RWPE2 (cell line): ENCODE measurements at regions not wholly inside any gene's neighbourhood (a gene's known extent, or its start where the extent isn't known, plus 50 kb on each side); places are given as distances from the start of the nearest gene placed in this dataset.

Experiments
- ATAC-seq: fragments of 200-7000 bp; cut with Tn5 transposase; 3 replicates; pipeline ENCODE4 v1.9.1; 2021; ENCODE audit warnings: low read depth
- DNase-seq: peaks from one replicate; pipeline ENCODE4 v3.0.0-alpha.2; 2020; ENCODE audit warnings: low spot score
- H3K27ac ChIP-seq: fragments of 450-650 bp; 2 replicates; pipeline ENCODE4 v1.5.1; 2017; ENCODE audit warnings: mild to moderate bottlenecking; ENCODE audit not compliant: poor library complexity, severe bottlenecking
- H3K27me3 ChIP-seq: fragments of 250-450 bp; sonication (Bioruptor Pico); 2 replicates; pipeline ENCODE4 v1.5.1; 2021; ENCODE audit warnings: mild to moderate bottlenecking, moderate library complexity; ENCODE audit not compliant: insufficient read depth, poor library complexity, severe bottlenecking
- H3K36me3 ChIP-seq: fragments of 250-450 bp; sonication (Bioruptor Pico); 2 replicates; pipeline ENCODE4 v1.5.1; 2020; ENCODE audit warnings: low read depth, mild to moderate bottlenecking, moderate library complexity
- H3K4me1 ChIP-seq: fragments of 250-450 bp; sonication (Bioruptor Pico); 2 replicates; pipeline ENCODE4 v1.5.1; 2021; ENCODE audit warnings: mild to moderate bottlenecking, moderate library complexity; ENCODE audit not compliant: insufficient read depth, poor library complexity, severe bottlenecking
- H3K4me3 ChIP-seq: fragments of 250-450 bp; sonication (Bioruptor Pico); 2 replicates; pipeline ENCODE4 v1.5.1; 2021; ENCODE audit warnings: mild to moderate bottlenecking, moderate library complexity; ENCODE audit not compliant: severe bottlenecking
- H3K9me3 ChIP-seq: fragments of 250-450 bp; sonication (Bioruptor Pico); 2 replicates; pipeline ENCODE4 v1.5.1; 2021; ENCODE audit warnings: mild to moderate bottlenecking, moderate library complexity; ENCODE audit not compliant: severe bottlenecking
- CTCF ChIP-seq: fragments of 450-650 bp; IDR thresholded peaks from one replicate; pipeline ENCODE4 v1.5.1; 2017; ENCODE audit warnings: mild to moderate bottlenecking, moderate library complexity; ENCODE audit not compliant: poor library complexity, severe bottlenecking

DNA sequence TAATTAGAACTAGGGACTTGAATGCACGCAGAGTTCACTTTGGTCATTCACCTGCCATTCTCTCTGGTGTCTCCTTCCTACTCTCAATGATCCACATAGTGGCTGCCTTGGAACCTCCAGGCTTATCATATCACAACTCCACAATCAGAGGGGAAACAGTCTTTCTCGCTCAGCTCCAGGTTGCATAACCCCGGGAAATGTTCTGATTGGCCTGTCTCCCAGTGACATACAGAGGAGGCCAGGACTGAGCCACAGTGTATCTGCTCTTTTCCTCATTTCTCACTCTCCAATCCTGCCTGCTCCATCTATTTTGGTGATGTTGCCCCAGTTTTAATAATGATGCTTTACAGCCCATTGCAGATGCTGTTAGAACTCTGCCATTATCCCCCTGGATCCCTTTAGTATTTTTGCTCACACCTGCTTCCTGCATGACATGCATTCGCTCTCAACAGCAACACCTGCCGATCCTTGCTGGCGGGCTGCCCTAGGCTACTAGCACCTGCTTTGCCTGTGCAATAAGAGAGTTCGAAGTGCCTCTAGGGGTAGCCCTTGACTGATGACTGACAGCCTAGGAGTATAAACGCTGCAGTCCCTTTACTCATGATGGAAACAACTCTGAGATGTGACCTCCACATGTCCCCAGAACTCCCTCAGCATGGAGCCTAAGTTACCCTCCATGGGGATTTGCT lies 211.3 kb upstream of the RPS6KA3 start:
- no peaks in the 10 kb centered on the region for H3K9me3 ChIP-seq
- DNase-seq (no peak), ATAC-seq (no peak)

GRCh38 chrX:20477219-20477618 lies 210.5 kb upstream of the RPS6KA3 start:
- ATAC-seq (no peak), DNase-seq (no peak)
- no peak overlapping the region for H3K4me3 ChIP-seq
- no peaks in the 10 kb centered on the region for H3K36me3 ChIP-seq
- no peaks in the 10 kb centered on the region for H3K9me3 ChIP-seq
- no peaks in the 10 kb centered on the region for H3K4me1 ChIP-seq
- no peak overlapping the region for H3K27ac ChIP-seq
- no peak for TF ChIP-seq CTCF
- no peaks in the 10 kb centered on the region for H3K27me3 ChIP-seq

More for the DNA sequence above, 211.3 kb upstream of the RPS6KA3 start:
- no peaks in the 10 kb centered on the region for H3K36me3 ChIP-seq
- no peaks in the 10 kb centered on the region for H3K4me1 ChIP-seq
- no peaks in the 10 kb centered on the region for H3K27me3 ChIP-seq
- no peak for TF ChIP-seq CTCF
- H3K4me3 ChIP-seq: no peak overlapping the region
- no peak overlapping the region for H3K27ac ChIP-seq

DNA sequence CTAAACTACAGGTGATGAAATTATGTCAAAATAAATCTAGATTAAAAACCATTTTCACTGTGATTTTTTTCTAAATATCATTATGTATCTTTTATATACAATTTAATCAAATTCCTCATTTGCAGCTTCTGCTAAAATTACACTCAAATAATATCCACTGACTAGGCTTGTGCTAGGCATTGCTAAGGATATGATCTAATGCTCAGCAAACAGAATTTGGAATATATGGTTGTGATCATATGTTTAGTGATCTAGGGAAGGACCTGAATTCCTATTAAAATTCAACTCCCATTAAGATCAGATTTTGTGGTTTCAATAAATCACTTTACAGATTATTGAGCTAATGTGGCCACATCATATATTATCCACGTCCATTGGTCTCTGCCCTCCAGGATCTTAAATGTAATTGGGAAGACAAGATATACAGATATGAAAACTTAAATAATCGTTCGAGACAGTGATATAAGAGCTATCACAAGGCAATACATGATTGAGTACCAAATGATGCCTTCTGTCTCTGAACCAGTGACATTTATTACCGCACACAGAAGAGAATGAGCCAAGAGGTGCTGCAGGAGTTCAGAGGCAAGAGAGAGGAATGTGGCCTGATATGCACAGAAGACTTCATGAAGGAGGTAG lies 206.0 kb upstream of the RPS6KA3 start:
- no peak for ATAC-seq
- H3K4me3 ChIP-seq: no peak overlapping the region
- H3K36me3 ChIP-seq: no peaks in the 10 kb centered on the region
- no peaks in the 10 kb centered on the region for H3K4me1 ChIP-seq
- no peak for TF ChIP-seq CTCF
- H3K27ac ChIP-seq: no peak overlapping the region
- DNase-seq: no peak
- no peaks in the 10 kb centered on the region for H3K27me3 ChIP-seq
- no peaks in the 10 kb centered on the region for H3K9me3 ChIP-seq

DNA sequence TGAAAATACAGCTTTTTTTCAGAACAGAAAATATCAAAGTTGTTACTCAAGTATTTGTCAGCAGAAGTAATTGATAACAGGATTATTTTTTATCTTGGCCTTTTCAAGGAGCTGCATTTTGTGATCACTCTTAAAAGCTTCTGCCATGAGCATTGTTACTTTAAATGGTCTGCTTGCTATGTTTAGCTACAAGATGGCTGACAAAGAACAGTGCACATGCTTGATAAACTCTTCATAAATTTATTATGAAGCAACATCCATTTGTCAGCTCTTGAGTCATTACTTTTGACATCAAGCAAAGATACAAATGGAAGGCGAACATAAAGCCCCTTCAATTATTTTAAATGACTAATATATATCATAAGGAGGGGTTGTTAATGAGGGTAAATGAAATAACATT lies 205.4 kb upstream of the RPS6KA3 start:
- no peak overlapping the region for H3K4me3 ChIP-seq
- ATAC-seq (no peak), DNase-seq (no peak)
- H3K36me3 ChIP-seq: no peaks in the 10 kb centered on the region
- no peaks in the 10 kb centered on the region for H3K4me1 ChIP-seq
- H3K9me3 ChIP-seq: no peaks in the 10 kb centered on the region
- no peak overlapping the region for H3K27ac ChIP-seq
- H3K27me3 ChIP-seq: no peaks in the 10 kb centered on the region
- no peak for TF ChIP-seq CTCF

- no peak overlapping the region for H3K4me3 ChIP-seq
- H3K36me3 ChIP-seq: no peaks in the 10 kb centered on the region
- H3K27me3 ChIP-seq: no peaks in the 10 kb centered on the region
- no peak overlapping the region for H3K27ac ChIP-seq
- DNase-seq (no peak), ATAC-seq (no peak)
- no peaks in the 10 kb centered on the region for H3K4me1 ChIP-seq
- TF ChIP-seq CTCF: no peak
- no peaks in the 10 kb centered on the region for H3K9me3 ChIP-seq
Observed at GRCh38 chrX:20471483-20471882, 204.8 kb upstream of the RPS6KA3 start.
